ENCODE measurements at regions not wholly inside any gene's neighbourhood (a gene's known extent, or its start where the extent isn't known, plus 50 kb on each side); places are given as distances from the start of the nearest gene placed in this dataset.

DNA sequence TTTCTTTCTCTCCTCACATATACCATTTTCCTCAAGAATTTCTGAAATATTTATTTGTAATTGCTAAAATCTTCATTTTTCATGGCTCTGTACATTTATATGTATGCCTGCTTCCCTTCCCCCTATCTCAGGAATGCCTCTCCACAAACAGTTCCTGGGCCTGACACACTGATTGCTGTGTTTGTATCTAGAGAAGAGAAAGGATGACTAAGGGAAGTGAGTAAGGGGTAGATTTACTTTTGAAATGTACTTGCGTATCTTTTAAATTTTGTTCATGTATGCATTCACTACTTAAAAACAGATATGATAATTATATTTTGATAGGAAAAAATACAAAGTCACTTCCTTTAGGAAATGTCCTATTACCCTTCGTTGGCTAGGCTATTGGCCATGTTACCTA lies 790.8 kb downstream of the PCDH18 start:
- TF ChIP-seq POLR2AphosphoS5 (IDR thresholded peaks at IDR 0.05) = no peak
- TF ChIP-seq POLR2A (IDR thresholded peaks at IDR 0.05) = no peak

All from stomach (tissue), 4 donors.